Breast epithelium (tissue), 4 donors: ENCODE measurements at regions not wholly inside any gene's neighbourhood (a gene's known extent, or its start where the extent isn't known, plus 50 kb on each side); places are given as distances from the start of the nearest gene placed in this dataset.
A peak's percentile ranks its signal among the peaks of the same experiment; 100 is the strongest.

Source experiments
- DNase-seq, 2 donors: peaks; one replicate each; pipeline ENCODE4 v3.0.0-alpha.2; 2019; ENCODE audit warnings: low spot score in 2 of 2
- H3K27ac ChIP-seq, 2 donors: fragments of 200-600 bp; sonication (generic) in 1 of 2; one replicate each; pipeline ENCODE4 v1.5.1; 2016 to 2019; ENCODE audit warnings: mild to moderate bottlenecking in 1 of 2
- H3K27me3 ChIP-seq, 2 donors: fragments of 200-600 bp; sonication (generic) in 1 of 2; one replicate each; pipeline versions ENCODE4 v1.5.1 to v1.6.0; 2017 to 2019; ENCODE audit warnings: control low read depth in 1 of 2, mild to moderate bottlenecking in 1 of 2
- H3K36me3 ChIP-seq: fragments of 200-600 bp; one replicate; pipeline ENCODE4 v1.5.1; 2019
- H3K4me1 ChIP-seq, 2 donors: fragments of 200-600 bp; sonication (generic); one replicate each; pipeline ENCODE4 v1.5.1; 2016 to 2019; ENCODE audit warnings: control low read depth in 1 of 2
- H3K4me3 ChIP-seq, 3 donors: fragments of 200-600 bp; sonication (generic); 1 replicate in 2 of 3; 2 replicates in 1 of 3; pipeline ENCODE4 v1.5.1; 2016 to 2019; ENCODE audit warnings: mild to moderate bottlenecking in 3 of 3, moderate library complexity in 2 of 3
- H3K9me3 ChIP-seq, 2 donors: fragments of 200-600 bp; sonication (generic) in 1 of 2; one replicate each; pipeline ENCODE4 v1.5.1; 2016 to 2019; ENCODE audit warnings: control low read depth in 1 of 2
- POLR2A ChIP-seq: fragments of 450-650 bp; IDR thresholded peaks from one replicate; pipeline ENCODE4 v1.6.1; 2016; ENCODE audit warnings: antibody characterized with exemption, mild to moderate bottlenecking, moderate library complexity
- POLR2AphosphoS5 ChIP-seq, 3 donors: sonication (generic); formaldehyde crosslinking; IDR thresholded peaks; one replicate each; pipeline ENCODE4 v1.6.1; 2017; ENCODE audit warnings: antibody characterized with exemption in 3 of 3
- intact Hi-C: fragments of 100-400 bp; cut with DNase I; formaldehyde crosslinking; loops from one replicate; pipeline ENCODE4 v1.15.1; 2023; ENCODE audit warnings: low total_unique reads
- TF ChIP-seq, protein P1 (sequence below), 3 donors: fragments of 450-650 bp; IDR thresholded peaks; one replicate each; pipeline ENCODE4 v1.5.1; 2016 to 2017; ENCODE audit warnings: antibody characterized with exemption in 3 of 3, mild to moderate bottlenecking in 3 of 3, moderate library complexity in 3 of 3

DNA sequence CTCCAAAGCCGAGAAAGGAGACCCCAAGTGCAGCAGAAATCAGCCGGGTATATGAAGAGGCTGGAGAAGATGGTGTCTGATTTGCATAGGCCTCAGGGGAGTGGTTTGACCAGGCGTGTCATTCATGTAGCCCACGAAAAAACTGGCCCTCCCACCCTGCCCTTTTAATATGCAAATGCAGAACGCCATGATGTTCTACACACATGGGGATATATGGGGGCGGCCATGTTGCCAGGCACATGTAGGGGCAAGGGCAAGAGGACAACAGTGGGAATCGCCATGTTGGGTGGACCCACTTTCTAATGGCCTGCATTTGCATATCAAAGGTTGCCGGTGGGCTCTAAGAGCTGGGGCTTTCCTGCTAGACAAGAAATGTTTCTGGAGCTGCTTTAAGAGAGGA, 86.4 kb downstream of the ISX start:
- H3K4me1 ChIP-seq = no peaks in the 10 kb centered on the region
- H3K27ac ChIP-seq = no peak overlapping the region
- no peak overlapping the region for H3K4me3 ChIP-seq
- intact Hi-C loops = no loop called here
- peaks cover 0 to 37% of the 10 kb centered on the region in 2 donors for H3K27me3 ChIP-seq
- TF ChIP-seq POLR2AphosphoS5 (IDR thresholded peaks at IDR 0.05) = no peak
- TF ChIP-seq, protein P1, sequence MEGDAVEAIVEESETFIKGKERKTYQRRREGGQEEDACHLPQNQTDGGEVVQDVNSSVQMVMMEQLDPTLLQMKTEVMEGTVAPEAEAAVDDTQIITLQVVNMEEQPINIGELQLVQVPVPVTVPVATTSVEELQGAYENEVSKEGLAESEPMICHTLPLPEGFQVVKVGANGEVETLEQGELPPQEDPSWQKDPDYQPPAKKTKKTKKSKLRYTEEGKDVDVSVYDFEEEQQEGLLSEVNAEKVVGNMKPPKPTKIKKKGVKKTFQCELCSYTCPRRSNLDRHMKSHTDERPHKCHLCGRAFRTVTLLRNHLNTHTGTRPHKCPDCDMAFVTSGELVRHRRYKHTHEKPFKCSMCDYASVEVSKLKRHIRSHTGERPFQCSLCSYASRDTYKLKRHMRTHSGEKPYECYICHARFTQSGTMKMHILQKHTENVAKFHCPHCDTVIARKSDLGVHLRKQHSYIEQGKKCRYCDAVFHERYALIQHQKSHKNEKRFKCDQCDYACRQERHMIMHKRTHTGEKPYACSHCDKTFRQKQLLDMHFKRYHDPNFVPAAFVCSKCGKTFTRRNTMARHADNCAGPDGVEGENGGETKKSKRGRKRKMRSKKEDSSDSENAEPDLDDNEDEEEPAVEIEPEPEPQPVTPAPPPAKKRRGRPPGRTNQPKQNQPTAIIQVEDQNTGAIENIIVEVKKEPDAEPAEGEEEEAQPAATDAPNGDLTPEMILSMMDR (IDR thresholded peaks at IDR 0.05) = no peak
- TF ChIP-seq POLR2A = no peak
- no peak for DNase-seq
- H3K36me3 ChIP-seq = no peaks in the 10 kb centered on the region
- H3K9me3 ChIP-seq = no peaks in the 10 kb centered on the region

DNA sequence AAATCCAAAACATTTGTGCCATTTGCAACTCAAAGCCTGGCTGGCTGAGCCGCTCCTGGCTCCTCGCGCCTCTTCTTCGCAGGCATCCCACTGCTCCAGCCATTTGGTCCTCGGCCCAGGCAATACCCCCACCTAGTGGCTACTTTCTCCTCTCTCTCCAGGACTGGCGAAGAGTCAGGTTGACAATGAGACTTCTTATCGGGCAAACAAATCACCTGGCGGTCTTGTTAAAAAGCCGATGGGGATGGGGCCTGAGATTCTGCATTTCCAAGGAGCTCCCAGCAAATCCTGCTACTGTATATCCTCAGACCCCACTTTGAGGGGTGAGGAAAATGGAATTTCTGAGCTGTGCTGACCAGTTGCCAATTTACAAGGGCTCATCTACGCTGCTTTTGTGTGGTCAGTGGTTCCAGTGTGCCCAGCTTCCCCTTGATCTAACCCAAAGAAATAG, 89.0 kb downstream of the ISX start:
- TF ChIP-seq, protein P1 (IDR thresholded peaks at IDR 0.05) = peak in 2 of 3 donors; percentile 32 to 38
- TF ChIP-seq POLR2AphosphoS5 (IDR thresholded peaks at IDR 0.05) (no peak), POLR2A (no peak)
- Histone ChIP-seq H3K27me3 (peaks cover 0 to 47% of the 10 kb centered on the region in 2 donors), H3K36me3 (no peaks in the 10 kb centered on the region), H3K9me3 (no peaks in the 10 kb centered on the region), H3K4me1 (no peaks in the 10 kb centered on the region), H3K4me3 (no peak overlapping the region), H3K27ac (no peak overlapping the region)
- peak; percentile 19 to 61 for DNase-seq
- intact Hi-C loops = no loop called here

DNA sequence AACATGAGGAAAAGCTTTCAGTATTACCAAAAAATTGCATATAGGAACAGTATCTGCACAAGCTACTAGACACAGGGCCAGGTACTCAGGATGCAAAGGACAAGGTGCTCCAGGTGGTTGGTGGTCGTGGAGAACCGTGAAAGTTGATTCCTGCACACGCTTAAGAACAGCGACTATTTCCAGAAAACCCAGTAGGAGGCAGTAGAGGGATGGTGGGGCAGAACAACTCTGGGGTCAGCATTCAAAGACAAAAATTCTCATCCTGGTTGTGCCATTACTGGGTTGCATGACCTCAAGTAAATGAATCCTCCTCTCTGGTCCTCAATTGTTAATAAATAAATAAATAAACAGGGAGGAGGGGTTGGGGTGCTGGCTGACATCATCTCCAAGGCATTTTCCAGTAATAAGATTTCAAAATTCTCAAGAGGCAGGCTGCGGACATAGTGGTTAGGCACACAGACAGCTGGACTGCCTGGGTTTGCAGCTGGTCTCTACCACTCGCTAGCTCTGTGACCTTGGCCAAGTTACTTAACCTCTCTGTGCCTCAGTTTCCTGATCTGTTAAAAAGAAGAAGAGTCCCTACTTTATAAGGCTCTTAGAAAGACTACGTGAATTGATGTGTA, 89.6 kb downstream of the ISX start:
- no peaks in the 10 kb centered on the region for H3K9me3 ChIP-seq
- intact Hi-C loops = no loop called here

DNA sequence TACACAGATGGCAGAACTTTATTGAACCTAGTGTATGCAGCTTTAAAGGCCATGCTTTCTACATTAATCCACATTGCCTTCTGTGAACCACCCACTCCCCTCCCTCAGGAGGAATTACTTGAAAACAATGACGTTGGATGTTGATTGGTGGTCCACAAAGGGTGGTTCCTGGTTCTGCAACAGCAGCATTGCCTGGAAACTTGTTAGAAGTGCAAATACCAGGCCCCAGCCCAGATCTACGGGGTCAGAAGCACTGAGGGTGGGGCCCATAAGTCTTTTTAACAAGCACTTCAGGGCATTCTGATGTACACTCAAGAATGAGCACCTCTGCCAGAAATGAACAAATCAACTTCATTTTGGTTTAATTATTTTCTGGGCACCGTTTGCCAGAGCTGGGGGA, 91.0 kb downstream of the ISX start:
- TF ChIP-seq POLR2A (no peak), POLR2AphosphoS5 (IDR thresholded peaks at IDR 0.05) (no peak)
- TF ChIP-seq, protein P1 (IDR thresholded peaks at IDR 0.05) = no peak
- intact Hi-C loops = no loop called here
- peaks cover 0 to 37% of the 10 kb centered on the region in 2 donors for H3K27me3 ChIP-seq

More for the DNA sequence above, 89.6 kb downstream of the ISX start:
- no peak for DNase-seq
- no peak overlapping the region for H3K27ac ChIP-seq
- H3K36me3 ChIP-seq = no peaks in the 10 kb centered on the region
- TF ChIP-seq POLR2AphosphoS5 (IDR thresholded peaks at IDR 0.05) = no peak
- no peak for TF ChIP-seq POLR2A
- TF ChIP-seq, protein P1 (IDR thresholded peaks at IDR 0.05) = no peak
- H3K4me1 ChIP-seq = no peaks in the 10 kb centered on the region
- no peak overlapping the region for H3K4me3 ChIP-seq
- H3K27me3 ChIP-seq = peaks cover 0 to 47% of the 10 kb centered on the region in 2 donors

DNA sequence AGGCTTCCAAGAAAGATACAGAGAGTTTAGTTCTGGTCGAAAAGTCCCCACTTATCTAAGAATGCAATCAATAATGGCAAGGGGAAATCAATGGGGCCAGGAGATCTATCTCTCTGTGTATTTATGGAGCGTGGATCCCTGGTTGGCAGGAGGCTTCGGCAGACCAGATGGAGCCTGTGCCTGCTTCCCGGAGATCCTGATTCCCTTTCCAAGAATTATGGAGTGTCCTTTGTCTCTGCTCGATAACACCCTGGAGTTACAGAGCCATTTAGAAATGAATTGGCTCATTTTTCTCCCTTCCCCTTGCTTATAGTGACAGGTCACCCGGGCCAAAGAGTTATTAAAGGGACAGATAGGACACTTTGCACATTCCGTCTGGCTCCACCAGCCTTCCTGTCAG, 92.4 kb downstream of the ISX start:
- Histone ChIP-seq H3K9me3 (no peaks in the 10 kb centered on the region), H3K27ac (no peak overlapping the region), H3K4me3 (no peak overlapping the region), H3K27me3 (peaks cover 0 to 32% of the 10 kb centered on the region in 2 donors), H3K36me3 (no peaks in the 10 kb centered on the region), H3K4me1 (no peaks in the 10 kb centered on the region)
- TF ChIP-seq POLR2AphosphoS5 (IDR thresholded peaks at IDR 0.05) (no peak), POLR2A (no peak)
- TF ChIP-seq, protein P1 (IDR thresholded peaks at IDR 0.05) = no peak
- DNase-seq = no peak
- intact Hi-C loops = no loop called here

More for the DNA sequence above, 91.0 kb downstream of the ISX start:
- Histone ChIP-seq H3K9me3 (no peaks in the 10 kb centered on the region), H3K4me1 (no peaks in the 10 kb centered on the region), H3K36me3 (no peaks in the 10 kb centered on the region), H3K4me3 (no peak overlapping the region), H3K27ac (no peak overlapping the region)
- no peak for DNase-seq
